ENCODE measurements at regions not wholly inside any gene's neighbourhood (a gene's known extent, or its start where the extent isn't known, plus 50 kb on each side); places are given as distances from the start of the nearest gene placed in this dataset.

GRCh38 chrX:125786316-125786715, 379.8 kb downstream of the DCAF12L2 start:
- TF ChIP-seq POLR2A (IDR thresholded peaks at IDR 0.05): no peak
- TF ChIP-seq CTCF (IDR thresholded peaks at IDR 0.05 in 8 of 11, conservative IDR thresholded peaks at IDR 0.05 in 3 of 11): no peak
- TF ChIP-seq POLR2AphosphoS5 (IDR thresholded peaks at IDR 0.05): no peak
- Histone ChIP-seq H3K36me3 (no peaks in the 10 kb centered on the region), H3K4me3 (no peak overlapping the region), H3K27me3 (replicated peaks in 1 of 7) (no peaks in the 10 kb centered on the region), H3K9me3 (no peaks in the 10 kb centered on the region), H3K27ac (no peak overlapping the region), H3K4me1 (no peaks in the 10 kb centered on the region)
- 9 to 34% (median 14%) methylated on average over 2 of the region's 2 CpGs for WGBS, 5 donors
- intact Hi-C loops (cut with DNase I; ENCODE audit: low total_unique reads): no loop called here
- no peak for DNase-seq

GRCh38 chrX:125791787-125792186, 374.3 kb downstream of the DCAF12L2 start:
- Histone ChIP-seq H3K9me3 (peaks cover 0 to 3% (median 0%) of the 10 kb centered on the region in 8 donors), H3K36me3 (no peaks in the 10 kb centered on the region), H3K27me3 (replicated peaks in 1 of 7) (no peaks in the 10 kb centered on the region), H3K27ac (no peak overlapping the region), H3K4me1 (no peaks in the 10 kb centered on the region), H3K4me3 (no peak overlapping the region)
- no peak for DNase-seq
- intact Hi-C loops (cut with DNase I; ENCODE audit: low total_unique reads): no loop called here
- 57 to 73% (median 63%) methylated on average over 4 of the region's 4 CpGs for WGBS, 5 donors
- TF ChIP-seq POLR2AphosphoS5 (IDR thresholded peaks at IDR 0.05) (no peak), POLR2A (IDR thresholded peaks at IDR 0.05) (no peak), CTCF (IDR thresholded peaks at IDR 0.05 in 8 of 11, conservative IDR thresholded peaks at IDR 0.05 in 3 of 11) (no peak)

- no peaks in the 10 kb centered on the region for H3K27me3 ChIP-seq (replicated peaks in 1 of 7)
- no peak overlapping the region for H3K4me3 ChIP-seq
- no peak for DNase-seq
- H3K36me3 ChIP-seq: no peaks in the 10 kb centered on the region
- no peaks in the 10 kb centered on the region for H3K4me1 ChIP-seq
- intact Hi-C loops (cut with DNase I; ENCODE audit: low total_unique reads): no loop called here
- H3K9me3 ChIP-seq: no peaks in the 10 kb centered on the region
- TF ChIP-seq CTCF (IDR thresholded peaks at IDR 0.05 in 8 of 11, conservative IDR thresholded peaks at IDR 0.05 in 3 of 11): no peak
- no peak for TF ChIP-seq POLR2AphosphoS5 (IDR thresholded peaks at IDR 0.05)
- TF ChIP-seq POLR2A (IDR thresholded peaks at IDR 0.05): no peak
- no peak overlapping the region for H3K27ac ChIP-seq
- 65 to 92% (median 86%) methylated on average over 4 of the region's 4 CpGs for WGBS, 5 donors
Measured at GRCh38 chrX:125810856-125811255, 355.2 kb downstream of the DCAF12L2 start.

GRCh38 chrX:125826080-125826479, 340.0 kb downstream of the DCAF12L2 start:
- 69 to 100% (median 90%) methylated on average over 2 of the region's 2 CpGs for WGBS, 5 donors
- Histone ChIP-seq H3K4me3 (no peak overlapping the region), H3K9me3 (peaks cover 0 to 8% (median 0%) of the 10 kb centered on the region in 8 donors), H3K27me3 (replicated peaks in 1 of 7) (no peaks in the 10 kb centered on the region), H3K27ac (no peak overlapping the region), H3K36me3 (no peaks in the 10 kb centered on the region), H3K4me1 (no peaks in the 10 kb centered on the region)
- intact Hi-C loops (cut with DNase I; ENCODE audit: low total_unique reads): no loop called here
- no peak for TF ChIP-seq POLR2AphosphoS5 (IDR thresholded peaks at IDR 0.05)
- no peak for TF ChIP-seq CTCF (IDR thresholded peaks at IDR 0.05 in 8 of 11, conservative IDR thresholded peaks at IDR 0.05 in 3 of 11)
- TF ChIP-seq POLR2A (IDR thresholded peaks at IDR 0.05): no peak
- no peak for DNase-seq

All from spleen (tissue), 11 donors.